ENCODE measurements at regions not wholly inside any gene's neighbourhood (a gene's known extent, or its start where the extent isn't known, plus 50 kb on each side); places are given as distances from the start of the nearest gene placed in this dataset.
"Not testable (repeated sequence)": the region's sequence is repeated elsewhere in the genome, so short reads cannot be mapped to it uniquely, and the experiment has no call there.

- Histone ChIP-seq H3K4me3 (ENCODE audit: low read length) (no peak overlapping the region), H3K27me3 (ENCODE audit: control insufficient read depth, insufficient read depth, low read length) (no peaks in the 10 kb centered on the region), H3K36me3 (ENCODE audit: control insufficient read depth, insufficient read depth, low read length) (no peaks in the 10 kb centered on the region), H3K9ac (ENCODE audit: low read length) (no peak overlapping the region), H3K4me1 (ENCODE audit: control insufficient read depth, insufficient read depth, low read length) (no peaks in the 10 kb centered on the region), H3K27ac (ENCODE audit: low read depth, low read length) (no peak overlapping the region)
These were observed 1136.7 kb upstream of the TMPRSS15 start for GRCh38 chr21:19540287-19540686.

- H3K27me3 ChIP-seq (ENCODE audit: control insufficient read depth, insufficient read depth, low read length): no peaks in the 10 kb centered on the region
- H3K27ac ChIP-seq (ENCODE audit: low read depth, low read length): no peak overlapping the region
- H3K4me3 ChIP-seq (ENCODE audit: low read length): no peak overlapping the region
- H3K36me3 ChIP-seq (ENCODE audit: control insufficient read depth, insufficient read depth, low read length): no peaks in the 10 kb centered on the region
- H3K4me1 ChIP-seq (ENCODE audit: control insufficient read depth, insufficient read depth, low read length): no peaks in the 10 kb centered on the region
- H3K9ac ChIP-seq (ENCODE audit: low read length): no peak overlapping the region
These were observed 1138.0 kb upstream of the TMPRSS15 start for GRCh38 chr21:19541602-19542001.

DNA sequence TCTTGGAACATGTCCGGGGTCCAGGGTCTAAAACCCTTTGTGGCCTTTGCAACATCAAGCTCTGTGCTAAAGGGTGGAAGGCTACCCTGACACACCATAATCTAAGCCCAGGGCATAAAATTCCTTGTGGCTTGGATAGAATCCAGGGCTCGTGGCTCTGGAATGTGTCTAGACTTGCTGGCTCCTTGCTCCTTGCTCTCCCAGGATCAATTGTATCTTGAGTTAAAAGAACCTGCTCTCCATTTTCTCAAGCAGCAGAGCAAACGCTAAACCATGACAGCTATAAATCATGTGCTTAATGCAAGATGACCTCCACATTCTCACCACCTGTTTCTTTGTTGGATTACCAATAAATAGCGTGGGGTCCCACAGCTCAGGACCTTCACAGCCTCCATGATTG lies 1140.9 kb upstream of the TMPRSS15 start:
- H3K4me3 ChIP-seq (ENCODE audit: low read length); H3K9ac ChIP-seq (ENCODE audit: low read length); H3K27ac ChIP-seq (ENCODE audit: low read depth, low read length); H3K27me3 ChIP-seq (ENCODE audit: control insufficient read depth, insufficient read depth, low read length); H3K36me3 ChIP-seq (ENCODE audit: control insufficient read depth, insufficient read depth, low read length); H3K4me1 ChIP-seq (ENCODE audit: control insufficient read depth, insufficient read depth, low read length): not testable (repeated sequence)

GRCh38 chr21:19547951-19548840 lies 1144.6 kb upstream of the TMPRSS15 start:
- Histone ChIP-seq H3K4me1 (ENCODE audit: control insufficient read depth, insufficient read depth, low read length) (no peaks in the 10 kb centered on the region), H3K27me3 (ENCODE audit: control insufficient read depth, insufficient read depth, low read length) (no peaks in the 10 kb centered on the region), H3K9ac (ENCODE audit: low read length) (no peak overlapping the region), H3K4me3 (ENCODE audit: low read length) (no peak overlapping the region), H3K36me3 (ENCODE audit: control insufficient read depth, insufficient read depth, low read length) (no peaks in the 10 kb centered on the region), H3K27ac (ENCODE audit: low read depth, low read length) (no peak overlapping the region)

DNA sequence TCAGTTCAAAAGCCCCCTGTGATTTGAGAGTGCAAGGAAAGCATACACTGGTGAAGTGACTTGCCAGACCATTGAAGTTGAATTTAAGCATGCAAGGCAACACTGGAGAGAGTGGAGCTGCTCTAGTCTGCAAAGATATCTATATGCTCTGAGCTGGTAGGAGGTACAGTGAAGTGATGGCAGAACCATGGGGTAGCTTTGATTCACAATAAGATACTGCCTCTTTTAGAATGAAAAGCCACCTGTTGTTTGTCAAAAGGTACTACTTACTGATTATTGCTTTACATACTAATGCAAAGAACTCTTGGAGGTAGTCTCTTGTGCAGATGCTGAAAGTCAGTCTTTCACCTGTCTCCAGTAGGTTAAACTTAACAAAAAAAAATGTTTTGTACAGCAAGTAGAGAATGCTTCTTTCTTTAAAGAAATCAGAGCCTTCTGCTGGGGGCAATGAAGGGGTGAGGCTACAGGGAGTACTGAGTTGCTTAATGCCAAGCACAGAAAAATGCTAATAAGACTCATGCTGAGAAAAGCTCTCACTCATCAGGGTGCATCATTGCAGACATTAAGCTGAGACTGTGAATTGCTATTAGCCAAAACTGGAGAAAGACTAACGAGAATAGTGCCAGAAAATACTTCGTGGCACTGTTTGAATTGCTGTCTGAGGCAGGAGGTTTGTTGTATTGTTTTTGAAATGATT lies 1150.5 kb upstream of the TMPRSS15 start:
- Histone ChIP-seq H3K27me3 (ENCODE audit: control insufficient read depth, insufficient read depth, low read length) (no peaks in the 10 kb centered on the region), H3K36me3 (ENCODE audit: control insufficient read depth, insufficient read depth, low read length) (no peaks in the 10 kb centered on the region), H3K4me3 (ENCODE audit: low read length) (no peak overlapping the region), H3K27ac (ENCODE audit: low read depth, low read length) (no peak overlapping the region), H3K9ac (ENCODE audit: low read length) (no peak overlapping the region), H3K4me1 (ENCODE audit: control insufficient read depth, insufficient read depth, low read length) (no peaks in the 10 kb centered on the region)

- Histone ChIP-seq H3K4me1 (ENCODE audit: control insufficient read depth, insufficient read depth, low read length) (no peaks in the 10 kb centered on the region), H3K9ac (ENCODE audit: low read length) (no peak overlapping the region)
These were observed 1153.5 kb upstream of the TMPRSS15 start for GRCh38 chr21:19557046-19557445.

GRCh38 chr21:19557488-19557887 lies 1153.9 kb upstream of the TMPRSS15 start:
- H3K27ac ChIP-seq (ENCODE audit: low read depth, low read length): no peak overlapping the region

More at GRCh38 chr21:19557046-19557445, 1153.5 kb upstream of the TMPRSS15 start:
- no peaks in the 10 kb centered on the region for H3K36me3 ChIP-seq (ENCODE audit: control insufficient read depth, insufficient read depth, low read length)
- H3K27ac ChIP-seq (ENCODE audit: low read depth, low read length): no peak overlapping the region
- H3K4me3 ChIP-seq (ENCODE audit: low read length): no peak overlapping the region
- no peaks in the 10 kb centered on the region for H3K27me3 ChIP-seq (ENCODE audit: control insufficient read depth, insufficient read depth, low read length)

GRCh38 chr21:19565587-19565986 lies 1162.0 kb upstream of the TMPRSS15 start:
- Histone ChIP-seq H3K27me3 (ENCODE audit: control insufficient read depth, insufficient read depth, low read length) (no peaks in the 10 kb centered on the region), H3K36me3 (ENCODE audit: control insufficient read depth, insufficient read depth, low read length) (no peaks in the 10 kb centered on the region), H3K4me1 (ENCODE audit: control insufficient read depth, insufficient read depth, low read length) (no peaks in the 10 kb centered on the region), H3K9ac (ENCODE audit: low read length) (no peak overlapping the region), H3K4me3 (ENCODE audit: low read length) (no peak overlapping the region), H3K27ac (ENCODE audit: low read depth, low read length) (no peak overlapping the region)

More at GRCh38 chr21:19557488-19557887, 1153.9 kb upstream of the TMPRSS15 start:
- Histone ChIP-seq H3K9ac (ENCODE audit: low read length) (no peak overlapping the region), H3K4me1 (ENCODE audit: control insufficient read depth, insufficient read depth, low read length) (no peaks in the 10 kb centered on the region), H3K4me3 (ENCODE audit: low read length) (no peak overlapping the region), H3K27me3 (ENCODE audit: control insufficient read depth, insufficient read depth, low read length) (no peaks in the 10 kb centered on the region), H3K36me3 (ENCODE audit: control insufficient read depth, insufficient read depth, low read length) (no peaks in the 10 kb centered on the region)

- H3K27ac ChIP-seq (ENCODE audit: low read depth, low read length): no peak overlapping the region
- H3K4me3 ChIP-seq (ENCODE audit: low read length): no peak overlapping the region
- H3K4me1 ChIP-seq (ENCODE audit: control insufficient read depth, insufficient read depth, low read length): no peaks in the 10 kb centered on the region
- H3K9ac ChIP-seq (ENCODE audit: low read length): no peak overlapping the region
- no peaks in the 10 kb centered on the region for H3K36me3 ChIP-seq (ENCODE audit: control insufficient read depth, insufficient read depth, low read length)
- no peaks in the 10 kb centered on the region for H3K27me3 ChIP-seq (ENCODE audit: control insufficient read depth, insufficient read depth, low read length)
These were observed 1163.4 kb upstream of the TMPRSS15 start for GRCh38 chr21:19566975-19567374.

DNA sequence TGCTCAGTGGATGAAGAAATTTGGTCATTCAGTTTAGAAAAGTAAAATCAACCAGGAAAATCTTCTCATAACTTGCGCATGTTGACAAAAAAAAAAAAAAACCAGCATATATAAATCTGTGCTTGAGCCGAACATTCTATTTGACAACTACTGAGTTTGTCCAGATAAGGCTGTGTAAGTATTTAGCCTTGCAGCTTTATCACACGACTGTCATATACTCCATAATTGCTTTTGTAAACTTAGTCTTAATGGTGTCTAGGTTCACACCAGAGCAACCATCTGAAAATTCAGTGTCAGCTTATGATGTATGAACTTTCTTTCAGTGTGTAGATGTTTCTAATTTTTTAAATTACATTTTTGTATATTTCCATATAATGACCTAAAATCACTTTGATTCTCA lies 1173.8 kb upstream of the TMPRSS15 start:
- H3K27me3 ChIP-seq (ENCODE audit: control insufficient read depth, insufficient read depth, low read length): no peaks in the 10 kb centered on the region
- H3K4me3 ChIP-seq (ENCODE audit: low read length): no peak overlapping the region
- no peaks in the 10 kb centered on the region for H3K4me1 ChIP-seq (ENCODE audit: control insufficient read depth, insufficient read depth, low read length)
- H3K9ac ChIP-seq (ENCODE audit: low read length): no peak overlapping the region
- H3K36me3 ChIP-seq (ENCODE audit: control insufficient read depth, insufficient read depth, low read length): no peaks in the 10 kb centered on the region
- H3K27ac ChIP-seq (ENCODE audit: low read depth, low read length): no peak overlapping the region

GRCh38 chr21:19590044-19590443 lies 1186.5 kb upstream of the TMPRSS15 start:
- no peaks in the 10 kb centered on the region for H3K4me1 ChIP-seq (ENCODE audit: control insufficient read depth, insufficient read depth, low read length)
- H3K27me3 ChIP-seq (ENCODE audit: control insufficient read depth, insufficient read depth, low read length): no peaks in the 10 kb centered on the region
- no peak overlapping the region for H3K4me3 ChIP-seq (ENCODE audit: low read length)
- no peaks in the 10 kb centered on the region for H3K36me3 ChIP-seq (ENCODE audit: control insufficient read depth, insufficient read depth, low read length)
- H3K9ac ChIP-seq (ENCODE audit: low read length): no peak overlapping the region
- H3K27ac ChIP-seq (ENCODE audit: low read depth, low read length): no peak overlapping the region

DNA sequence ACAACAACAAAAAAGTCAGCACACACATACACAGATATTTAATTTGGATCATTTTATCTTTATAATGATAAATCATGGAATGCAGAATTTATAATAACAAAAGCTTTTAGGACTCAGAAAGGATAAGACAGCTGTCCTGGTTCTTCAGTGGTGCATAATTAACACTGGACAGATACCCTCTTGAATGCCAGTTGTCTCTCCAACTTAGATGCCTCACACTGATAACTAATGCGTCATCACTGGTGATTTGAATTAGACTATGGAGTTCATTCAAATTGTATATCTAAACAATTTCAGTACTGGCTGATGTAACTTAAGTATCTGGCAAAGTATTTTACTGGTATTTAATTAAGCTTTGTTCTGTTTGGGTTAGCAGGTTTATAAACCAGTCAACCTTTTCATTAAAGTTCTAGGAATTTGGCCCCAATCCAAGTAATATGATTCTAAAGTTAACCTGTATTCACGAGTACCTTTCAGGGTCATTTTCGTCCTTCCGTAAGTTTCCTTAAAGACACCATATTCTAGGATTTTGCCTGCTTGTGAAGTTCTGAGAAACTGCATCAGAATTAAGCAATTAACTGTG lies 1199.5 kb upstream of the TMPRSS15 start:
- H3K9ac ChIP-seq (ENCODE audit: low read length): no peak overlapping the region
- peaks cover 2% of the 10 kb centered on the region for H3K4me1 ChIP-seq (ENCODE audit: control insufficient read depth, insufficient read depth, low read length)
- no peaks in the 10 kb centered on the region for H3K36me3 ChIP-seq (ENCODE audit: control insufficient read depth, insufficient read depth, low read length)

More for the DNA sequence above, 1199.5 kb upstream of the TMPRSS15 start:
- Histone ChIP-seq H3K27ac (ENCODE audit: low read depth, low read length) (no peak overlapping the region), H3K27me3 (ENCODE audit: control insufficient read depth, insufficient read depth, low read length) (no peaks in the 10 kb centered on the region), H3K4me3 (ENCODE audit: low read length) (no peak overlapping the region)
